Transverse colon (tissue), 4 donors: ENCODE measurements at regions not wholly inside any gene's neighbourhood (a gene's known extent, or its start where the extent isn't known, plus 50 kb on each side); places are given as distances from the start of the nearest gene placed in this dataset.

Experiments used
- CTCF ChIP-seq, 5 experiments: fragments of 200-600 bp in 3 of 5; fragments of 450-650 bp in 2 of 5; sonication (generic) in 3 of 5; IDR thresholded peaks; 1 replicate in 2 of 5; 2 replicates in 3 of 5; pipeline ENCODE4 v1.5.1; 2016 to 2017; ENCODE audit warnings: antibody characterized with exemption in 5 of 5, inconsistent platforms in 3 of 5, mild to moderate bottlenecking in 2 of 5, moderate library complexity in 1 of 5
- POLR2A ChIP-seq: fragments of 450-650 bp; IDR thresholded peaks from one replicate; pipeline ENCODE4 v1.6.1; 2016; ENCODE audit warnings: antibody characterized with exemption, mild to moderate bottlenecking, moderate library complexity
- POLR2AphosphoS5 ChIP-seq, 3 donors: sonication (generic); formaldehyde crosslinking; IDR thresholded peaks; one replicate each; pipeline ENCODE4 v1.6.1; 2016; ENCODE audit warnings: antibody characterized with exemption in 3 of 3

- TF ChIP-seq CTCF (IDR thresholded peaks at IDR 0.05) (no peak), POLR2AphosphoS5 (IDR thresholded peaks at IDR 0.05) (no peak), POLR2A (no peak)
These were observed 405.6 kb downstream of the GABRG2 start for GRCh38 chr5:162473041-162473714.
